ENCODE measurements at regions not wholly inside any gene's neighbourhood (a gene's known extent, or its start where the extent isn't known, plus 50 kb on each side); places are given as distances from the start of the nearest gene placed in this dataset.

GRCh38 chr14:22417914-22418313 lies 171.1 kb downstream of the DAD1 start:
- H3K27me3 Mint-ChIP-seq = no peaks in the 10 kb centered on the region
- no peak for DNase-seq
- H3K36me3 Mint-ChIP-seq = no peaks in the 10 kb centered on the region
- H3K4me1 Mint-ChIP-seq = no peaks in the 10 kb centered on the region
- H3K4me3 Mint-ChIP-seq = no peak overlapping the region
- H3K27ac Mint-ChIP-seq = no peak overlapping the region
- no peak for ATAC-seq
- CTCF ChIA-PET = no interaction called here
- H3K9me3 Mint-ChIP-seq (ENCODE audit: low read depth) = no peaks in the 10 kb centered on the region

DNA sequence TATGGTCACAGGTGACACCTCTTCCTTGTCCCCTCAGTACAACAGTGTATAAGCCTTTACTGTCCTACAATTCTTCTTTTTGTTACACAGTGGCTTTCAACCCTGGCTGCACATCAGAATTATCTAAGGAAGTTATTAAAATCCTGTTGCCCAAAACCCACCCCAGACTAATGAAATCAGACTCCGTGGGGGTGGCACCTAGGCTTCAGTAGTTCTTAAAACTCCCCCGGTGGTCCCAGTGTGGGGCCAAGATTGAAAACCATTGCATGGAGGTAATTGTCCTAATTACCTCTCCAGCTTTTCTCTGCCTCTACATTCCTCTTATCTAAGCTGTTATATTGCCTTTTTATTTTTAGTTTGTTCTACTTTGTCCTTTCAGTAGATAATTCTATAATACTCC lies 172.8 kb downstream of the DAD1 start:
- H3K4me1 Mint-ChIP-seq = no peaks in the 10 kb centered on the region
- ATAC-seq (no peak), DNase-seq (no peak)
- no peak overlapping the region for H3K4me3 Mint-ChIP-seq
- no peaks in the 10 kb centered on the region for H3K36me3 Mint-ChIP-seq
- no peaks in the 10 kb centered on the region for H3K9me3 Mint-ChIP-seq (ENCODE audit: low read depth)
- CTCF ChIA-PET = no interaction called here
- no peak overlapping the region for H3K27ac Mint-ChIP-seq
- no peaks in the 10 kb centered on the region for H3K27me3 Mint-ChIP-seq

- ATAC-seq = no peak
- no peaks in the 10 kb centered on the region for H3K27me3 Mint-ChIP-seq
Observed at GRCh38 chr14:22415605-22415959, 173.4 kb downstream of the DAD1 start.

GRCh38 chr14:22414876-22415604 lies 174.0 kb downstream of the DAD1 start:
- no peak overlapping the region for H3K4me3 Mint-ChIP-seq
- no peaks in the 10 kb centered on the region for H3K4me1 Mint-ChIP-seq
- CTCF ChIA-PET = no interaction called here
- H3K36me3 Mint-ChIP-seq = no peaks in the 10 kb centered on the region
- no peaks in the 10 kb centered on the region for H3K27me3 Mint-ChIP-seq
- DNase-seq = no peak
- no peak overlapping the region for H3K27ac Mint-ChIP-seq
- H3K9me3 Mint-ChIP-seq (ENCODE audit: low read depth) = no peaks in the 10 kb centered on the region
- no peak for ATAC-seq

More at GRCh38 chr14:22415605-22415959, 173.4 kb downstream of the DAD1 start:
- Mint-ChIP-seq H3K4me1 (no peaks in the 10 kb centered on the region), H3K9me3 (ENCODE audit: low read depth) (no peaks in the 10 kb centered on the region), H3K36me3 (no peaks in the 10 kb centered on the region), H3K4me3 (no peak overlapping the region), H3K27ac (no peak overlapping the region)
- no peak for DNase-seq
- CTCF ChIA-PET = no interaction called here

- H3K4me3 Mint-ChIP-seq = no peak overlapping the region
Observed at GRCh38 chr14:22412926-22413411, 176.1 kb downstream of the DAD1 start.

DNA sequence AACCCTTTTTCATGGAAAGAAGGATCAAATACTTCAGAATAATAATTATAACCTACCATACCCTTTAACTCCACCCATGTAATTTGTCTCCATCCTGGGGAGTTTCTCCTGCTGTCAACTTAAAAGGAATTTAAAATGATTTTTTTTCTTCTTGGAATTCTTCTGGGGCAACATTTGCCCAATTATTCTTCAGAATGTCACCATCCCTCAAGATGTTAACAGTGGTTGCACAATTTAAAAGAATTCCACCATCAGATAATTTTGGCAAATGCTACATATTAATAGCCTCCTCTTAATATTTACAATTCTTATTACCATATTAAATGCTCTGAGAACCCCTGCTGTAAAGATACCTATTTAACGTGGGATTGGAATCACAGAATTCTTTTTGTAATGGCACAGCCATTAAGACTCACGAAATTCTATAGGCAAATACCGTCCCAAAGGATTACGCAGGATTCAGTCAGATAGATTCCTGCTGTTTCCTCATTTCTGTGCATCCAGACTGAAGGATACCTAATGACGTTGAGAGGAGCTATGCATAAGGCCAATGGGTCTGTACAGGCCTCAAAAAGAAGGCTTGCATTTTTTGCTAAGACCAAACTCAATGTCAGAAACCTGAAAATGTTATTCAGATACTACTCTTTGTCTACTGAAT lies 177.5 kb downstream of the DAD1 start:
- Mint-ChIP-seq H3K4me3 (no peak overlapping the region), H3K4me1 (no peaks in the 10 kb centered on the region), H3K27me3 (no peaks in the 10 kb centered on the region), H3K36me3 (no peaks in the 10 kb centered on the region), H3K9me3 (ENCODE audit: low read depth) (no peaks in the 10 kb centered on the region), H3K27ac (no peak overlapping the region)
- no peak for DNase-seq
- CTCF ChIA-PET = no interaction called here
- ATAC-seq = no peak

More at GRCh38 chr14:22412926-22413411, 176.1 kb downstream of the DAD1 start:
- Mint-ChIP-seq H3K27ac (no peak overlapping the region), H3K27me3 (no peaks in the 10 kb centered on the region), H3K36me3 (no peaks in the 10 kb centered on the region), H3K4me1 (no peaks in the 10 kb centered on the region), H3K9me3 (ENCODE audit: low read depth) (no peaks in the 10 kb centered on the region)
- CTCF ChIA-PET = no interaction called here
- no peak for DNase-seq
- ATAC-seq = no peak

DNA sequence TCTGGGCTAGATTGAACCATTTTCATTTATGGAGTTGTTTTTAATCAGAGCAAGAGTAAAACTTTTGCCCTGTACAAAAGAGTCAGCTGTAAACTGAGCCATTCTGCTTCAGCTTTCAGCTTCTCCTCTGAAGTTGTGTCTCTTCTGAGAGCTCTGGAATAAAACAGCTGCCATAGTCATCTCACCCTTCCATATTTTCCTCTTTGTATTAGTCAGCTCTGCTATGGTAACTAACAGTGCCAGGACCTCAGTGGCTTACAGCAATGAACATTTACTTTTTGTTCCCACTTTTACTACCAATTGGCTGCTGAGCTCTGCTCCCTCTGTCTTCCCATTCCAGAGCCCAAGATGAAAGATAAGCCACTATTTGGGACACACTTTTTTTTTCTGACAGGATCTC lies 178.5 kb downstream of the DAD1 start:
- Mint-ChIP-seq H3K36me3 (no peaks in the 10 kb centered on the region), H3K4me1 (no peaks in the 10 kb centered on the region), H3K4me3 (no peak overlapping the region), H3K9me3 (ENCODE audit: low read depth) (no peaks in the 10 kb centered on the region), H3K27ac (no peak overlapping the region), H3K27me3 (no peaks in the 10 kb centered on the region)
- ATAC-seq (no peak), DNase-seq (no peak)
- CTCF ChIA-PET = no interaction called here

DNA sequence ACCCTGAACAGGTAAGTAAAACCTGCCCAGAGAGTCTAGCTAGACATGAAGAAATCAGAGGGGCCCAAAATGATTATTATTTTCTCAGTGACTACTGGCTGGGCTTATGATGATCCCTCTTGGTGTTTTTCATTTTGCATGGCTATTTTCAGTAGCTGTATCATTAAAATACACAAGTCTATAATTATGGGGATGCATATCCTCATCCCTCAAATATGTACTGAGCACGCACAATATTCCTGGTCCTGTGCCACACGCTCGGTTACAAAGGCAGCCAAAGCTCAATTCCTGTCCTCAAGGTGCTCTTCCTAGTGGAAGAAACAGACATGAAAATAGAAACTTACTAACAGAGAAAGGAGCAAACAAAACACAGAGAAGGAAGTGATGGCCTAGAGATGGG lies 180.0 kb downstream of the DAD1 start:
- Mint-ChIP-seq H3K27me3 (no peaks in the 10 kb centered on the region), H3K36me3 (no peaks in the 10 kb centered on the region), H3K4me3 (no peak overlapping the region), H3K9me3 (ENCODE audit: low read depth) (no peaks in the 10 kb centered on the region), H3K4me1 (no peaks in the 10 kb centered on the region), H3K27ac (no peak overlapping the region)
- CTCF ChIA-PET = no interaction called here
- no peak for ATAC-seq
- DNase-seq = no peak

DNA sequence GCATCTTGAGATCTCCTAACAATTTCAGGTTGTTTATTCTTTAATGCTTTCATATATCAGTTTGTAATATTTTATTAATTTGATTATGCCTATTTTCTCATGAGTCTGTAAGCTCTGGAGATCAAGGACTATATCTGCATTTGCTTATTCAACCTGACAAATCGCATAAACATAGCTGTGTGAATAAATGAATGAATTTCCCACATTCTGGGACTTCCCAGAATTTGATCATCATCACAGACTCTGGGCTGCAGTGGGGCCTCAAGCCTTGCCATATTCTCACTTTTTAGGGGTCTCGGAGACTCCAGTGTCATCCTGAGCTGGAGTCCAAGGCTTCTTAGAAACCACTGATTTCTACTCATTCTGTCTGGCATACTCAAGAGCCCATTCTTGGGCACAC lies 180.5 kb downstream of the DAD1 start:
- no peaks in the 10 kb centered on the region for H3K36me3 Mint-ChIP-seq

DNA sequence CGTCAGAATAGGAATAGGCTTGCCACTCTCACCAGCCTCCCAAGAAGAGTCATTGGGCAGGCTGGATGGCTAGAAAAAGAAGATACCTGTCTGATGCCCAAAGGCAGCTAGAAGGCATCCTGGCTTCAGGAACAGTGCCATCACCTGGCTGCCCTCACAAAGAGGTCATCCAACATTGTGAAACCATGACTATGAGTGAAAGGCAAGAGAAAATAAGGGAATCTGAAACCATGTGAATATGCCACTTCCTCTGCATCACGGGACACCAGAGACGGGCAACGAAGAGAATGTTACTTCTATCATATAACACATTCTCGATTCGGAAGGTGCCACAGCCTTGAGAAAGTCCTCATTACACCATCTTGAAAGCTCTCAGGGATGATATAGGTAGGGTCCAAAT lies 182.0 kb downstream of the DAD1 start:
- Mint-ChIP-seq H3K4me3 (no peak overlapping the region), H3K9me3 (ENCODE audit: low read depth) (no peaks in the 10 kb centered on the region), H3K4me1 (no peaks in the 10 kb centered on the region), H3K36me3 (no peaks in the 10 kb centered on the region), H3K27ac (no peak overlapping the region), H3K27me3 (no peaks in the 10 kb centered on the region)
- DNase-seq = no peak
- no peak for ATAC-seq
- CTCF ChIA-PET = no interaction called here

More for the DNA sequence above, 180.5 kb downstream of the DAD1 start:
- ATAC-seq = no peak
- CTCF ChIA-PET = no interaction called here
- no peak for DNase-seq
- H3K4me1 Mint-ChIP-seq = no peaks in the 10 kb centered on the region
- H3K9me3 Mint-ChIP-seq (ENCODE audit: low read depth) = no peaks in the 10 kb centered on the region
- no peaks in the 10 kb centered on the region for H3K27me3 Mint-ChIP-seq
- no peak overlapping the region for H3K27ac Mint-ChIP-seq
- no peak overlapping the region for H3K4me3 Mint-ChIP-seq

GRCh38 chr14:22405201-22405600 lies 183.8 kb downstream of the DAD1 start:
- CTCF ChIA-PET = no interaction called here
- DNase-seq = no peak
- ATAC-seq = no peak
- no peak overlapping the region for H3K4me3 Mint-ChIP-seq
- H3K27ac Mint-ChIP-seq = no peak overlapping the region
- H3K27me3 Mint-ChIP-seq = no peaks in the 10 kb centered on the region
- H3K36me3 Mint-ChIP-seq = no peaks in the 10 kb centered on the region
- H3K9me3 Mint-ChIP-seq (ENCODE audit: low read depth) = no peaks in the 10 kb centered on the region
- no peaks in the 10 kb centered on the region for H3K4me1 Mint-ChIP-seq

DNA sequence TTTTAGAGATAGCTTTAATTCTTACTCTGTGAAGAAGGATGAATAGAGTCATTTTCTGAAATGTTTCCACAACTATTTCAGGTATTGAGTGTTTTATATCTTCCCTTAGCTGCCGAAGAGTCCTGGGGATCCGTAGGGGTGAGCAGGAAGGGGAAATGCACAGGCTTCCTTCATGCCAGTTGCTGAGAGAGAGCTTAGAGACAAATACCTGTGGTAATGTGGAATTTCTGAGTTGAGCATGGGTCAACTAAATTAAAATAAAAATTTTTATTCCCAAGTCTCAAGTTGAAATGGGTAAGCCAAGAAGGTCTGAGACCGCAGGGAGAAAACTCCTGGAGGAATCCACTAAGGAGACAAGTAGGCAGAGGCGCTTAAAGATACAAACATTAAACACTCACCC lies 185.7 kb downstream of the DAD1 start:
- no peaks in the 10 kb centered on the region for H3K27me3 Mint-ChIP-seq
- DNase-seq = no peak
- CTCF ChIA-PET = no interaction called here

DNA sequence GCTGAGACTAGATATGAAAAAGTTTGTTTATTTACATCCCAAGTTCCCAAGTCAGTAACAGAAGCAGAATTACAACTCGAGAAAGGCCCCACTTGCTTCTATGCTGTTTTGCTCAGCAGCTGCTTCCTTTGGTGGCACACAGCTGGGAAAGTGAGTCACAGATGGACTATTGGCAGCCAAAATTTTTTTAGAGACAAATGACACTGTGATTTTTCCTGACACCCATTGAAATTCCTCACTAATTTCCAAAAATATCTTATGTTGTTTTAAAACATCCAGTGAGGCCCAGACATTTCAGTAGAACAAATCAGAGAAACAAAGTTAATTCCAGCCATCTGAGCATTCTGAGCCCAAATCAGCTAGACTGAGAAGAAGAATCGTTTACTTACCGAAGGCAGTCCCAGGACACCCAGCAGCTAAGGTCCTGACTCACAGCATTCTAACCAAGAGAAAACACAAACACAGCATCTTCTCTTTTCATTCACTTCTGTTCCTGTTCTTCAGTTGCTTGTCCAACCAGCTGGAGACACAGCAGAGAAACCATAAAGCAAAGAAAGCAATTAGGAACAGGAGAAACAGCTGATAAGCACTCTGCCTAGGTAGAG lies 188.3 kb downstream of the DAD1 start:
- ATAC-seq = no peak
- H3K36me3 Mint-ChIP-seq = no peaks in the 10 kb centered on the region

More for the DNA sequence above, 185.7 kb downstream of the DAD1 start:
- no peaks in the 10 kb centered on the region for H3K4me1 Mint-ChIP-seq
- H3K4me3 Mint-ChIP-seq = no peak overlapping the region
- H3K36me3 Mint-ChIP-seq = no peaks in the 10 kb centered on the region
- H3K27ac Mint-ChIP-seq = no peak overlapping the region
- ATAC-seq = no peak
- H3K9me3 Mint-ChIP-seq (ENCODE audit: low read depth) = no peaks in the 10 kb centered on the region

GRCh38 chr14:22399776-22400175 lies 189.2 kb downstream of the DAD1 start:
- Mint-ChIP-seq H3K36me3 (no peaks in the 10 kb centered on the region), H3K4me1 (no peaks in the 10 kb centered on the region), H3K9me3 (ENCODE audit: low read depth) (no peaks in the 10 kb centered on the region), H3K4me3 (no peak overlapping the region), H3K27me3 (no peaks in the 10 kb centered on the region), H3K27ac (no peak overlapping the region)
- CTCF ChIA-PET = no interaction called here
- ATAC-seq (no peak), DNase-seq (no peak)

More for the DNA sequence above, 188.3 kb downstream of the DAD1 start:
- Mint-ChIP-seq H3K4me1 (no peaks in the 10 kb centered on the region), H3K27me3 (no peaks in the 10 kb centered on the region), H3K4me3 (no peak overlapping the region), H3K27ac (no peak overlapping the region), H3K9me3 (ENCODE audit: low read depth) (no peaks in the 10 kb centered on the region)
- DNase-seq = no peak
- CTCF ChIA-PET = no interaction called here

Data from activated CD8-positive, alpha-beta memory T cell treated with anti-CD3 and anti-CD28 coated beads, Interleukin-2, amount 10 ng/mL, durations not matched to agents 7 days and 5 days (primary cell).